Prostate gland (tissue), 2 donors: ENCODE measurements at regions not wholly inside any gene's neighbourhood (a gene's known extent, or its start where the extent isn't known, plus 50 kb on each side); places are given as distances from the start of the nearest gene placed in this dataset.

ENCODE experiments used
- CTCF ChIP-seq, 4 experiments: fragments of 200-600 bp in 2 of 4; fragments of 450-650 bp in 2 of 4; sonication (generic) in 2 of 4; IDR thresholded peaks; 1 replicate in 3 of 4; 2 replicates in 1 of 4; pipeline ENCODE4 v1.5.1; 2016 to 2019; ENCODE audit warnings: antibody characterized with exemption in 4 of 4, mild to moderate bottlenecking in 2 of 4, moderate library complexity in 2 of 4
- POLR2A ChIP-seq: fragments of 450-650 bp; IDR thresholded peaks from one replicate; pipeline ENCODE4 v1.6.1; 2016; ENCODE audit warnings: antibody characterized with exemption, mild to moderate bottlenecking
- POLR2AphosphoS5 ChIP-seq: sonication (generic); formaldehyde crosslinking; IDR thresholded peaks from one replicate; pipeline ENCODE4 v1.6.1; 2017; ENCODE audit warnings: antibody characterized with exemption

- TF ChIP-seq CTCF (IDR thresholded peaks at IDR 0.05) (no peak), POLR2A (no peak), POLR2AphosphoS5 (no peak)
Observed at GRCh38 chr11:32226480-32226879, 135.6 kb downstream of the RCN1 start.
